ENCODE measurements at regions not wholly inside any gene's neighbourhood (a gene's known extent, or its start where the extent isn't known, plus 50 kb on each side); places are given as distances from the start of the nearest gene placed in this dataset.
"Not testable (repeated sequence)": the region's sequence is repeated elsewhere in the genome, so short reads cannot be mapped to it uniquely, and the experiment has no call there.

GRCh38 chr1:224831501-224831900, 98.0 kb upstream of the DNAH14 start:
- H4K20me1 ChIP-seq: no peaks in the 10 kb centered on the region
- no peak overlapping the region for H3K4me3 ChIP-seq
- H3K4me2 ChIP-seq: no peak overlapping the region
- peaks cover 17 to 26% (median 20%) of the 10 kb centered on the region in 11 experiments for H3K9me3 ChIP-seq (replicated peaks in 1 of 11)
- H3K9ac ChIP-seq: no peak overlapping the region
- TF ChIP-seq Cebpa-rat (IDR thresholded peaks at IDR 0.05): no peak
- H3K27ac ChIP-seq: no peak overlapping the region
- H3K4me1 ChIP-seq: no peaks in the 10 kb centered on the region
- H3K27me3 ChIP-seq: no peaks in the 10 kb centered on the region
- peaks cover 0 to 3% (median 0%) of the 10 kb centered on the region in 11 experiments; a peak in 2 of 22 replicates for H3K36me3 ChIP-seq

- H3K4me2 ChIP-seq, H3K4me1 ChIP-seq, H3K36me3 ChIP-seq, H3K9ac ChIP-seq, H3K4me3 ChIP-seq, H3K27ac ChIP-seq, H3K27me3 ChIP-seq, H4K20me1 ChIP-seq: not testable (repeated sequence)
- H3K9me3 ChIP-seq (replicated peaks in 1 of 11): peaks cover 18 to 57% (median 44%) of the 10 kb centered on the region in 11 experiments
Observed at GRCh38 chr1:224839648-224840300, 89.7 kb upstream of the DNAH14 start.

DNA sequence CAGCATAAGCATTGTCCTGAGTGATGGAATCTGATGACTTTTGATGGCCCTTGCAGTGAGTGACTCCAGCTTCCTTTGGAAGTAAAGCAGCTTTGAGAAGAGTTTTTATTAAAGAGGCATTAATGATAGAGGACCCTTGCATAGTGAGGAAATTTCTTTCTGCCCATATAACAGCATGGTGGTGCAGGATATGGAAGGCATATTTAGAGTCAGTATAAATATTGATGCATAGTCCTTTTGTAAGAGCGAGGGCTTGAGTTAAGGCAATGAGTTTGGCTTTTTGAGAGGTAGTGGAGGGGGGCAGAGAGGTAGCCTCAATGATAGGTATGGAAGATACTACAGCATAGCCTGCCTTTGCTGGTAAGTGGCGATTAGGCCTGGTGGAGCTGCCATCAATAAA, 87.7 kb upstream of the DNAH14 start:
- not testable (repeated sequence) for H3K27me3 ChIP-seq, H4K20me1 ChIP-seq, H3K4me3 ChIP-seq, H3K4me2 ChIP-seq, H3K27ac ChIP-seq, H3K9ac ChIP-seq, H3K36me3 ChIP-seq, H3K4me1 ChIP-seq
- peaks cover 18 to 60% (median 45%) of the 10 kb centered on the region in 11 experiments for H3K9me3 ChIP-seq (replicated peaks in 1 of 11)

DNA sequence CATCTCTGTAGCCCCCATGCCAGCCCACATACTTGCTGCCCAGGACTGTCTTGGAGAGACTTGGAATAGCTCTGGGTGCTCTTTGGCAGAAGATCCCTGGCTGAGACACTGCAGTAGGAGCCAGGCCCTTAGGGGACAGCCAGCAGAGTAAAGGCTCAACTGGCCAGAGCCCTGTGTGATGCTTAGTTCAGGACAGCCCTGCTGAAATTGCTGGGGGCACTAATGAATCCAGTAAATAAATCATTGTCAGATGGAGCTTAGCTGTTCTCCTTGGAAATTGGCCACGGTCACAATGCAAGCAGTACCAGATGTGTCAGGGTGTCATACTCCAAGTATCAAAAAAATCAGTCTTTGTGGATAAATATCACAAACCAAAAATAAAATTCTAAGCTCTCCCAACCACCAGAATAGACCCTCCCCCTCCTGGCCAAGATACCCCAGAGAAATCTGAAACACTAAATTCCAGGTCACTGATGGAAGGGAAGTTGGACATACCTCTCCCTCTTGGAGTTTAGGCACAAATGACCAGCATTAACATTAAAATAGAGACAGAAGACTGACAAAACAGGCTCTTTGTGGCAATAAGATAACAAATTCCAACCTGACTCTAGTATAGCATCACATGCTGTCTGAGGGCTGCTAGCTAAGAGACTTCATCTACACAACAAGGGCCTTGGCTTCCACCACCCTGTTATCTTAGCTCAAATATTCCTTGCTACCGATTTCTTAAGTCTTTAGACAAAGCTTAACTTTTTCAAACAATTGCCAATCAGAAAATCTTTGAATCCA, 83.2 kb upstream of the DNAH14 start:
- Histone ChIP-seq H3K4me2 (no peak overlapping the region), H3K4me1 (no peaks in the 10 kb centered on the region), H3K9ac (no peak overlapping the region), H3K36me3 (no peaks in the 10 kb centered on the region), H3K27me3 (no peaks in the 10 kb centered on the region), H3K9me3 (replicated peaks in 1 of 11) (peaks cover 13 to 37% (median 31%) of the 10 kb centered on the region in 11 experiments), H4K20me1 (no peaks in the 10 kb centered on the region), H3K27ac (no peak overlapping the region), H3K4me3 (no peak overlapping the region)
- no peak for TF ChIP-seq Cebpa-rat (IDR thresholded peaks at IDR 0.05)

GRCh38 chr1:224850446-224850845, 79.0 kb upstream of the DNAH14 start:
- Histone ChIP-seq H3K4me2 (no peak overlapping the region), H3K4me1 (peaks cover 0 to 12% (median 0%) of the 10 kb centered on the region in 10 experiments; a peak in 2 of 20 replicates), H3K36me3 (no peaks in the 10 kb centered on the region), H3K27me3 (no peaks in the 10 kb centered on the region), H4K20me1 (no peaks in the 10 kb centered on the region), H3K9ac (no peak overlapping the region), H3K4me3 (no peak overlapping the region), H3K9me3 (replicated peaks in 1 of 11) (0 out of 22 replicates have a peak, but pooled peaks cover 0 to 4% (median 0%) of the 10 kb centered on the region in 11 experiments), H3K27ac (no peak overlapping the region)
- no peak for TF ChIP-seq Cebpa-rat (IDR thresholded peaks at IDR 0.05)

DNA sequence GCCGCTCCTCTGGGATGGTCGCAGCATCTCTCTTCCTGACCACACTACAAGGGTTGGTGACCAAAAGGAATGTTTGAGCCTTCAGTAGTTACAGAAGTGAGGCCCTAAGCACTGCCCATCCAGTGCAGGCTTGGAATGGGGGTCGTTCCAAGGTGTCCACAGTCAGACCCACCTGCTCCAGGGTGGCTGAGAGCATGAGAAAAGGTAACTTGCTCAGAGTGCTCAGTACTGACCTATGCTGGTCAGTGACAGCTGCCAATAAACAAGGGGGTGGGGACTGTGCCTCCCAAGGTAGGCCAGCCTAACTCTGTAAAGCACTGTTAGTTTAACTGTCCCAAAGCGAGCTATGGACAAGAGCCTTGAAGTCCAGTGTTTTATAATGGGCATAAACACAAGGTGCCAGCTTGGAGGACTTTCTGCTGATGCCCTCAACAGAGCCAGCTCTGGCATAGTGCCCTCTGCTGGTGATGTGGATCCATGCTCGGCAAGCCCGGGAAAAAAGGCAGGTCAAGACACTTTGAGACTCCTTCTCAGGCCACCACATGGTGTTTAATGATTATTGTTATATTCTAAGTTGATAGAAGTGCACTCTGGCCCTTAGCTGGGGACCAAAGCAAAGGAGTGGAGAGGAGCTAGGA, 78.1 kb upstream of the DNAH14 start:
- no peak overlapping the region for H3K27ac ChIP-seq
- H4K20me1 ChIP-seq: no peaks in the 10 kb centered on the region
- 0 out of 22 replicates have a peak, but pooled peaks cover 0 to under 1% (median 0%) of the 10 kb centered on the region in 11 experiments for H3K9me3 ChIP-seq (replicated peaks in 1 of 11)
- no peak overlapping the region for H3K4me2 ChIP-seq
- H3K4me3 ChIP-seq: no peak overlapping the region
- H3K27me3 ChIP-seq: no peaks in the 10 kb centered on the region
- no peak overlapping the region for H3K9ac ChIP-seq
- TF ChIP-seq Cebpa-rat (IDR thresholded peaks at IDR 0.05): no peak
- peaks cover 0 to 12% (median 0%) of the 10 kb centered on the region in 10 experiments; a peak in 2 of 20 replicates for H3K4me1 ChIP-seq
- H3K36me3 ChIP-seq: no peaks in the 10 kb centered on the region

DNA sequence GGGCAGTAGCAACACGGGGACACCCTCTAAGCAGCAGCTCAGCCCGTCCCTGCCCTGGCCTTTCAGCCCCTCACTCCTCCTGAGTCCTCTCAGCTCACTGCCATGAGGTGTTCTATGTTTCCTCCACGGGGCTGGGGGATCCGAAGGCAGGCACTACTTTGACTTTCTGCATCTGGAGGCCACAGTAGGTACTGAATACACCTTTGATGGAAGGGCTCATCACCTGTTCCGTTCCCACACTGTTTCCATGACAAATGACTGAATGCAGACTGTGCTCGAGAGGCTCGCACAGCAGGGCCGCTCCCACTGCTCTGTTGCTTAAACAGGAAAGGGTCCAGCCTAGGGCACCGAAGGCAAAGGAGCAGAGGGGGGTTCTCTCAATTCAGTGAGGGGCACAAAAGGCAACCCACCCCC, 77.6 kb upstream of the DNAH14 start:
- no peak overlapping the region for H3K9ac ChIP-seq
- no peak overlapping the region for H3K4me3 ChIP-seq
- no peak for TF ChIP-seq Cebpa-rat (IDR thresholded peaks at IDR 0.05)
- peaks cover 0 to 12% (median 0%) of the 10 kb centered on the region in 10 experiments; a peak in 2 of 20 replicates for H3K4me1 ChIP-seq
- H3K36me3 ChIP-seq: no peaks in the 10 kb centered on the region
- H4K20me1 ChIP-seq: no peaks in the 10 kb centered on the region
- H3K27me3 ChIP-seq: no peaks in the 10 kb centered on the region
- no peak overlapping the region for H3K4me2 ChIP-seq
- H3K9me3 ChIP-seq (replicated peaks in 1 of 11): no peaks in the 10 kb centered on the region
- no peak overlapping the region for H3K27ac ChIP-seq

- no peak overlapping the region for H3K9ac ChIP-seq
- no peak for TF ChIP-seq Cebpa-rat (IDR thresholded peaks at IDR 0.05)
Observed at GRCh38 chr1:224852901-224853568, 76.4 kb upstream of the DNAH14 start.

DNA sequence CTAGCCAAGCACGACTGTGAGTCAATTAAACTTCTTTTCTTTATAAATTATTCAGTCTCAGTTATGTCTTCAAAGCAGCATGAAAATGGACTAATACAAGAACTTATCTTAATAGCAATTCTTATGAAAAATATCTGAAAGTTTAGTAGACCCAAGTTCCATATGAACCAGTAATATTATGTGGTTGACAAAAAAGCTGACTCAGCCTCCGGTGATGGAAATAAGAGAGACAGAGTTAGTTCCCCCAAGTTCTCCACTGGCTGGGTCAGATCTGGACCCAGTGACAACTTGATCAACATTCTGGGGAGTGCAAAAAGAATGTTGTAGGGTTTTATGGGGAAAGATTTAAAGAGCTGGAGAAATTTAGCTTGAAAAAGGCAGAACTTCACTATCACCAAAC, 72.5 kb upstream of the DNAH14 start:
- no peak for TF ChIP-seq Cebpa-rat (IDR thresholded peaks at IDR 0.05)
- no peaks in the 10 kb centered on the region for H3K27me3 ChIP-seq
- H3K4me2 ChIP-seq: no peak overlapping the region
- no peak overlapping the region for H3K4me3 ChIP-seq
- no peaks in the 10 kb centered on the region for H4K20me1 ChIP-seq
- no peak overlapping the region for H3K9ac ChIP-seq
- H3K4me1 ChIP-seq: peaks cover 0 to 8% (median 0%) of the 10 kb centered on the region in 10 experiments; a peak in 2 of 20 replicates
- 0 out of 22 replicates have a peak, but pooled peaks cover 0 to 6% (median 0%) of the 10 kb centered on the region in 11 experiments for H3K9me3 ChIP-seq (replicated peaks in 1 of 11)
- no peak overlapping the region for H3K27ac ChIP-seq
- H3K36me3 ChIP-seq: no peaks in the 10 kb centered on the region

More at GRCh38 chr1:224852901-224853568, 76.4 kb upstream of the DNAH14 start:
- no peak overlapping the region for H3K4me2 ChIP-seq
- H3K36me3 ChIP-seq: no peaks in the 10 kb centered on the region
- H3K27ac ChIP-seq: no peak overlapping the region
- H3K9me3 ChIP-seq (replicated peaks in 1 of 11): 0 out of 22 replicates have a peak, but pooled peaks cover 0 to 6% (median 0%) of the 10 kb centered on the region in 11 experiments
- H4K20me1 ChIP-seq: no peaks in the 10 kb centered on the region
- peaks cover 0 to 12% (median 0%) of the 10 kb centered on the region in 10 experiments; a peak in 2 of 20 replicates for H3K4me1 ChIP-seq
- no peak overlapping the region for H3K4me3 ChIP-seq
- no peaks in the 10 kb centered on the region for H3K27me3 ChIP-seq
